ENCODE measurements at regions not wholly inside any gene's neighbourhood (a gene's known extent, or its start where the extent isn't known, plus 50 kb on each side); places are given as distances from the start of the nearest gene placed in this dataset.

DNA sequence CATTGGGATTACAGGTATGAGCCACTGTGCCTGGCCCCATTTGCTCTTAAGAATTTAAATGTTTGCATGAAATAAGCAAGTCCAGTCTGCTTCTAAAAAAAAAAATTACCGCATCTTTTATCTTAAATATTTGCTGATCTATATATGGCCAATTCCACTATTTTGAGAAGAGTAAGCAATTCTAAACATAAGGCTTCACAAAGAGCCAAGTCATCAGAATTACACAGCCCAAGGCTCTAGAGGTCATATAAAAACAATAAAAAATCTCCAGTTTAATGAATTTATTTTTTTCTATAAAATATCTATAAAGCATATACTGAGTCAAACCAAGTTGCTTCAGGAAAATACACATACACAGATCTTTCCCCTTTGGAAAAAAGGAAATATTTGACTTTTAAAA lies 79.0 kb upstream of the CPNE8 start:
- no peak for ATAC-seq
- no peak for DNase-seq (ENCODE audit: low spot score)

DNA sequence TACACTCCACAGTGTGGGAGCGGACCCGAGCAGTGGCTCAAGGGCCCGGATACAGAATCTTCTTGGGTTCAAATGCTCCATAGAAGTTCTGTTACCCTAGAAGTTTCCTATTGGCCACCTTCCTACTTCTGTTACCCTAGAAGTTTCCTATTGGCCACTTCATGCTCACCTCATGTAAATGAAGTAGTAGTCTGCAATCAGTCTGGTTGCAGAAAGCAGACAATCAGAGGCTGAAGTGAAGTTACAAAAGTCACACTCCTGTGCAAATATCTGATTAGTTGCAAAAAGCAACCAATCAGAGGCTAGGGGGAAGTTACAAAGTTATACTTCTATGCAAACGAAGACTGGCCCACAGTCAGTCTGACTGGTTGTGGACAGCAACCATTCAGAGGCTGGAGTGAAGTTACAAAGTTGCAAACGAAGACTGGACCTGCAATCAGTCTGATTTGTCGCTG lies 77.8 kb upstream of the CPNE8 start:
- DNase-seq (ENCODE audit: low spot score), result no peak
- ATAC-seq, result peak; percentile 51

DNA sequence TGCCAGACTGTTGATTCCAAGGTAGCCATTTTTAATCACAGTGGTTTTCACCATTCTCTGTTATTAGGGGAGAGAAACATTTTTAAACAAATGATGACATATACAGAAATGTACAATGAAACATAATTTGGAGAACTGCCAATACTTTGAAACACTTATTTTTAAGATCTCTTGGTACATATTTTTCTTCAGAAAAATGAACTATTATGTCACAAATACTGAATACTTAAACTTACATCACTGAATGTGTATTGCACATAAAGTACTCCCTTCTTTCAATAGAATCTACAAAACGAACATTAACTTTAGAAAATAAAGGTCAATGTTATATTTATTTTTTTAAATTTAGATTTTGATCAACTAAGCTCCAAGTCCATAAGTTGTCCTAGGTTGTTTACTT lies 71.7 kb upstream of the CPNE8 start:
- DNase-seq (ENCODE audit: low spot score) (no peak), ATAC-seq (no peak)

DNA sequence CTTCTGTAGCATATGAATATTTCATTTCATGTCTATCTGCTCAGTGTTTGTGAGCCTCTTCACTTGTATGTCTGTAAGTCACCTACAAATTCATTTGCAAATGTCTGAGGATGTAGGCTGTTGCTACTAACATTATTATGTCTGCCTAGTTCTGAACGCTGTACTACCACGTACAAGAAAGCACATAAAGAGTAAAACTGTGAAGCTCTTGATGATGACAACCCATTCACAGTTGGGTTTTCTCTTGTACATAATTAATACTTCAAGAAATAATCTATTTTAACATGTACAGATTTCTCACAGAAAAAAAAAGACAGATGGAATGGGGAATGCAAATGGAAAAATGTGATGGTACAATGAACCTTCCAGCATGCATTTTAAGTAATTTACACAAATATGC lies 64.3 kb upstream of the CPNE8 start:
- DNase-seq (ENCODE audit: low spot score) (no peak), ATAC-seq (no peak)

DNA sequence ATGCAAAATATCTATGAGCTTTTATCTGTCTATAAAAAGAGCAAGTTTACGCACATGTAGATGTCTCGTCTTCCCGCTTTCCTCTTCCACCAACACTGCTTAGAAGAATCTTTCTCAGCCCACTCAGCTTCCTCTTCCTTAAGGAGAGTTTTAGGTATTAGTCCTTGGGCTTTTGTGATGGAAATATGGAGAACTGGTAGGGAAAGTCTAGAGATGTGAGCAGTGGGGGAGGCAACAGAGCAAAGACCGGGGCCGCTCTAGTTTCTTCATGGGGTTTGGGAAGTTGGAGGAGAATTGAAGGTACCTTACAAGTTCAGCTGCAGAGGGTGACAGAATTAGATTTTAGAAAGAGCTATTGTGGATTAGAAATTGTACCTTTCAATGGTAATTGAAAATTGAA lies 56.3 kb upstream of the CPNE8 start:
- no peak for DNase-seq (ENCODE audit: low spot score)
- ATAC-seq, result no peak

DNA sequence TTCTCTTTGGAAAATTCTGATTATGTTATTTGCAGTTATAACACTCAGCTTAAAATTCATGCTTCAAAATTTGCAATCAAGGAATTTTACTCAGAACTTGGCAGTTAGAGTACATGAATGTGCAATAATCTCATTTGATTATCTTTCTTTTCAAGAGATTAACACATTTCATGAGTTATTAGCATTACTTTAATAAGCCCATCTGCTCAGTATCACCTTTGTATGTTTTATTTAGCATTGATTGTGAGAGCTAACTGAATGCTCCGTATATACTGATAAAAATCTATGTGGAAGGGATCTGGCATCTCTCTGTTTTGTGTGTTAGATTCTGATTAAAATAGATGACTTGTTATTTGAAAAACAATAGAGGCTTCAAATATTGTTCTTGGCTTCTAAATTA lies 55.6 kb upstream of the CPNE8 start:
- ATAC-seq, result no peak

DNA sequence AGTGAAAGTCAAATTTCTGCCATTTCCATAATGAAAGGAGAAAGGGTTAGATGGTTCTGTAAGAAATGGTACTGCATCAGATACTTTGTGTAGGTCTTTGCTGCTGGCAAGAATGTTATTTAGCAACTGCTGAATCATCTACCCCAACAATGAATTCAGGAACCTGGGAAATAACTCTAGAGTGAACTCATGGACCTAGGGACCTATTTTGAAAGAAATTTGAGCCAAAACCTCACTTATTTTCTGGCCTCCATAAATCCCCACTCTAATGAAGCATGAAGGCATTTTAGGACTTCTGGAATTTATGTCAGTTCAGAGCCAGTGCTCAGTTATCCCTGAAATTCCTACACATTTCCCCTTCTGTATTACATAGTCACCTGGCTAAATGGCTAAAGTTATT lies 50.9 kb upstream of the CPNE8 start:
- ATAC-seq (no peak), DNase-seq (ENCODE audit: low spot score) (no peak)

More for the DNA sequence above, 55.6 kb upstream of the CPNE8 start:
- no peak for DNase-seq (ENCODE audit: low spot score)

Measured in left lobe of liver (tissue), 2 donors.